GM18508 (cell line): ENCODE measurements at regions not wholly inside any gene's neighbourhood (a gene's known extent, or its start where the extent isn't known, plus 50 kb on each side); places are given as distances from the start of the nearest gene placed in this dataset.

Experiments
- ATAC-seq: cut with Tn5 transposase; IDR thresholded peaks from one replicate; pipeline ENCODE4 v1.9.1; 2021; ENCODE audit warnings: moderate number of reproducible peaks; ENCODE audit not compliant: insufficient read depth, unreplicated experiment

DNA sequence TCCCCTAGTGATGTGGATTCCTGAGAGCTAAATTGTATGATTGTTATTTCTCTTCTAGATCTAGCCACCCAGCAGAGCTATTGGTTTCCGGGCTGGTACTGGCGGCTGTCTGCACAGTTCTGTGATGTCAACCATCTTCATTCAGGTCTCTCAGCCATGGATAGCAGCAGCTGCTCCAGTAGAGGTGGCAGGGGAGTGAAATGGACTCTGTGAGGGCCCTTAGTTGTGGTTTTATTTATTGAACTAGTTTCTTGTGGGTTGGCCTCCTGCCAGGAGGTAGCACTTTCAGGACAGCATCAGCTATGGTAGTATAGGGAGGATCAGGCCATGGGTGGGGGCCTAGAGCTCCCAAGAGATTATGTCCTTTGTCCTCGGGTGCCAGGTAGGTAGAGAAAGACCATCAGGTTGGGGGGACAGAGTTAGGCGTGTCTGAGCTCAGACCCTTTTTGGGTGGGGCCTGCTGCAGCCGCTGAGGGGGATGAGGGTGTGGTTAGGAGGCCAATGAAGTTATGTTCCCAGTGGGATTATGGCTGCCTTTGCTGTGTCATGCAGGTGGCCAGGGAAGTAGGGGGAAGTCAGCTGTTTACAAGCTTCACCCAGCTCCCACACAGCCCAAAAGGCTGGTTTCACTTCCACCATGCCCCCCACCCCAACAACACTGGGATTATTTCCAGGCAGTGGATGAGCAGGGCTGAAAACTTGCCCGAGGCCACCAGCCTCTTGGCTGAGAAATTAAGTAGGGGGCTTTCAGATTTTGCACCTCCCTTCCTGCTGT is 55.1 kb upstream of the RGS4 start:
- no peak for ATAC-seq

DNA sequence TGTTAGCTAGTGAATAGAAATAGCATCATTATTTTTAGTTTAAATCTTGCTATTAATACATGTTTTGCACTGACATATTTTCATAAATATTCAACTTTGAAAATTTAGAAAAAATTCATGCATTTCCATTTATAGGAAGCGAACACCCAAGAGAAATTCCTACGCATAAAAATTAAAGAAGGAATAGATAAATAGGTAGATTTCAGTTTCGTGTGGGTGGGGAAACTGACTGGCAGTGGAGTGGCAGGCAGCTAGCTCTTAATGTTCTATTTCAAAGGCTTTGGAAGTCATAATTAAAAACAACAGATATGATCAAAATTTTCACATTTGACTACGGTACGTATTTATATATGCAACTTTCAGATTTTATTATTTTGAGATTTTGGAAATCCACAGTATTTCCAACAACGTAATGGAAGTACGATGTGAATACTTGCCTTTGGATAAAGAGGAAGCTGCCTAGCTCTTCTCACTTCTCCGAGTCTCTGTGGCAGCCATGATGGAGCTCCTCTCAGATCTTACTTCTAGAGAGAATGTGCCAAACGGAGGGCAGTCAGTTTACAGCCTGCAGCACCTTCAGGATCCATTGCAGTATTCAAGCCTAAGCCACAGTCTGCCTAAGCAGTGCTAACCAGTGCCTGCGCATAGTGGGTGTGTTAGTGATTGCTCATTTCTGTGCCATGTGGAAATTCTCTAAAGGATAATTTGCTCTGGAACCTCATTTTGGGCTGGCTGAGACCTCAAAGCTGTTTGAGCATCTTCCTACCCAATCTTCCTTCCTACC is 62.9 kb upstream of the RGS4 start:
- no peak for ATAC-seq

DNA sequence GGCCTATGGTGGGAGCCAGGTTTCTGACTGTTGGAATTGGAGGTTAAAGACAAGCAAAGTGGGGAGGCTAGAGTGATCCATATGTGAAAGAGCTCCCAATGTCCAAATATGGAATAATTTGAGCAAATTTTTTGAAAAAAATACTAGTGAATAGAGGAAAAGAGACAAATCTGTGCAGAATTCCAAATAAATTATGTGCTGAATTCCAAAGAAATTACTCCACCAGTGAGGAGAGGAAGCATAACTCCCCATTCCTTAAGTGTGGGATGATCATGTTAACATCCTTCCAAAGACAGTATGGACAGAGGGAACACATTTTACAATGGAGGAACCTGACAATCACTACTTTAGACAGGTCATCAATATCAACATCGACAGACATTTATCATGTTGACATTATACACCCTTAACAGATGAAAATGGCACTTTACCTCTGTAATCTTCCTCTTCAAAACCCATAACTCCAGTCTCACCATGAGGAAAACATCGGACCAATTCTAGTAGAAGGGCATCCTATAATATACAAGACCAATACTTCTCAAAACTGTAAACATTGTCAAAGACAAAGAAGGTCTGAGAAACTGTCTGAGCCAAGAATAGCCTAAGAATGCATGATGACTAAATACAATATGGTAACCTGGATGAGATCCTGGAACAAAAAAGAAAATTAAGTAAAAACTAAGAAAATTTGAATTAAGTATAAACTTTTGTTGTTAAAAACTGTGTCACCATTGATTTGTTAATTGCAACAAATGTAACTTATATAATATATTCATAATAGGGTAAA is 71.5 kb upstream of the RGS4 start:
- ATAC-seq: no peak

GRCh38 chr1:162996261-162996660 is 72.9 kb upstream of the RGS4 start:
- ATAC-seq: no peak

DNA sequence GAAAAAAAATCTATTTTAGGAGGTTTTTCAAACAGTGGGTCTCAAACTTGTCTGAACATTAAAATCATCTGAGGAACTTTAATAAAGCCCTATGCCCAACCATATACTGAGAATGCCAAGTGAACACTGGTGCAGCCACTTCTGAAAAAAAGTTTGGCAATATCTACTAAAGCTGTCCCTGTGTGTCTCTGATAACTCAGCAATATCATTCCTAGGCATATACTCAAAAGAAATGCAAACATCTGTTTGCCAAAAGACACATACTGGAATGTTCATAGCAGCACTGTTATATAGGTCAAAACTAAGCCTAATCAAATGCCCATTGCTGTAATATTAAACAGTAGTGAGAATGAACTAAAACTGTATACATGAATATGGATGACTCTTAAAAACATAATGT is 74.2 kb upstream of the RGS4 start:
- no peak for ATAC-seq

DNA sequence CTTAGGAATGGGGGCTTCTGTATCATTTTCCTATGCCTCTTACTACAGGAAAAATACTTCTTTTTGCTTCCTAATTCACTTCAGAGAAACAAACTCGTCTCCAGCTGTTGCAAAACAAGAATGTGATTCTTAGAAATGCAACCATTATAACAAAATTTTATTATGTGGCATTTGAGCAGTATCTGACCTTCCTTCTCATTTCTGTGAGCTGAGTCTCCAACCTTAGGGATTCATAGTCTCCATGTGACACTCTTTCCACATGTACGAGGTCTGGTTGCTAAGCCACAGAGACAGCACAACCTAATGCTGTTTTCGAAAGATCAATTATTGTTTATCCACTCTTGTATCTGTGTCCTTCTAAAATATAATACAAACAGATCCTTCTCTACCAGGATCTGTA is 75.3 kb upstream of the RGS4 start:
- no peak for ATAC-seq

DNA sequence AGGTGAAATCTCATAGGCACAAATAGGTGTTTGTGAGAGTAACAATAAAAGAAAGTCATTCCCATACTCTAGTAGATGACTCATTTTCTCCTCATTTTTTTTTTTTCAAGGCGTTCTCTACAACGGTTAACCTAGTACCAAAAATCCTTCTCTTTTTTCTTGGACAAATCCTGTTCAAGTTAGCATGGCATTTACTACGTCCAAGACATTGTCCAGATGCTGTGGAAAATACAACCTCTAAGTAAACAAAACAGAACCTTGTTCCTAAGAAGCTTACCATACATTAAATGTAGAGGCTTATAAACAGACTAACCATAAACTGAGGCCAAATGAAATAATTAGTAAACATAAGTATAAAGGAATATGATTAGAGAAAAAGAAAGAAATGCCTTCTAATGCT is 76.2 kb upstream of the RGS4 start:
- ATAC-seq: no peak

DNA sequence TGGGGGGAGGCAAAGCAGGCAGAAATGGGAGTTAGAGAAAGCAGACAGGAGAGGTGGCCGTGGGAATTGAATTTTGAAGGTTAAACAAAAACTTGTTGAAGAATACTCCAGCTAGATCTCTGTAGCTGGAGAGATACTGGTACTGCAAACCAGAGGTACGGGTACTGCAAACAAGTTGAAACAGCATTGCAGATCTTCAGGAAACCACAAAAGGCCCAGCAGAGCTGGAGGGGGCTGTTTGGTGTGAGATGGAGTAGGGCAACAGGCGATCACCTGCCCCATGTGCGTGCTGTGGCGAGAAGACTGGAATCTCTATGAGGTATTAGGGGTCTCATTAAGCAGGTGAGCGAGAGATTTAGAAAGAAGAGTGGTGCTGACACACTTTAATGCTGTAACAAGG is 77.7 kb upstream of the RGS4 start:
- no peak for ATAC-seq

GRCh38 chr1:162990665-162991064 is 78.5 kb upstream of the RGS4 start:
- no peak for ATAC-seq

DNA sequence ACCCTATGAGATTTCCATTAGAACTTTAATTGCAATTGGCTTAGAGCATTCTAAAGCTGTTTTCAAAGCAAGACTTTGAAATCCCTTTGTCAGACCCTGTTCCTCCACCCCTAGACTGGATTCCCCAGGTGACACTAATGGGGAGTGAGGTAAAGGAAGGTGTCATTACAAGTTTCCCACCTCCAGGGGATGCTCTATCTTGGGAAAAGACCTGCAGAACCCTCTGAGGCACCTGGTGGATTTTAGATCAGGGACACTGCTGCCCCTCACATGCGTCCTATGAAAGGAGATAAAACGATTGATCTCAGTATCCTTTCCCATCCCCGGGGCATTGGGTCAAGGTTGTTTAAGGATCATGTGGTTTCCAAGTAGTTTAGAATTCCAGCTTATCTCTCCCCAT is 80.3 kb upstream of the RGS4 start:
- no peak for ATAC-seq

DNA sequence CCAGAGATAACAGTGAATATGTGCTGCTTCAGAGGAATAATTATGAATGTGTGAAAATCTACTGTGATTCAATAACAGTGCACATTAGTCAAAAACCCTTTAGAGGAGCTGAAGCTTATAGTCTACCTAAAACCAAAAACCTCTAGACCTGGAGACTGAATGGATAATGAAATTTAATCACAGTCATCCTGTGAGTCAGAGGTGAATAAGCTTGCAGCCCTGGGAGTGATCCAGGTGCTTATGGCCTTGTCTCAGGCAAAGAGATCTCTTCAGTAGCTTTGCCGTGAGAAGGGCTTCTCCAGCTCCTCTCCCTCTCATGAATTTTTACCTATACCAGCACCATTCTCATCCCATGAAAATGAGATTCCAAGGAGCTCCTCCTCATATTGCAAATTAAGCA is 81.3 kb upstream of the RGS4 start:
- ATAC-seq: no peak

GRCh38 chr1:162985816-162986435 is 83.2 kb upstream of the RGS4 start:
- ATAC-seq: no peak

GRCh38 chr1:162984699-162985098 is 84.5 kb upstream of the RGS4 start:
- no peak for ATAC-seq

DNA sequence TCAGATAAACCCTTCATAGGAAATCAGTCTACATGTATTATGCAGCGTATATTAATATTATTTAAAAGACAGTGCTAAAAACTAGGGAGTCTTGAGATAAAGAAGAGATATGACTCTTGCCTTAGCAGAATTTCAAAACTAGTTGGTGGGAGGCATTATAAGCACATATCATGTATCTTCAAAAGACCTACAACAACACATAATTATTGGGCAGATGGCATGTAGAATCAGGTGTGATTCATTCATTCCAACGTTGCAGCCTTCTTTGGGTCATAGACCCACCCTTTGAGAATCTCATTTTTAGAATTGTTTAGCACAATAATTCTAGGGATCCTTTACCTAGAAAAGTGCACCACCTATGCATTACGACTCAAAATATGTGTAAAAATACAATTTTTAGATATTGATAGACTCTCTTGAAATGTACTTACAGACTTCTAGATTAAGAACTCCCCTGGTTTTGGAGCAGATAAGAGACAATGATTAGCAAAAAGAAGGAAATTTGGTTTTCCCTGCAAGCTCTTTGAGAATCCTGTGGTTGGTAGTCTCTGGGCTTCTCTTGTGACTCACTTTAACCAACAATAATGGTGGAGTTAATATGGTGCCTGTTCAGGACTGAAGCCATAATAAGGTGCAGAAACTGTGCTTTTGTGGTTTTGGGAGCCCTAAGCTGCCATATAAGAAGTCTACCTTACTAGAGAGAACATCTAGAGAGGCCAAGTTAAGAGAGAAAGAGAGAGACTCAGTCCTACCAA is 85.3 kb upstream of the RGS4 start:
- ATAC-seq: no peak

DNA sequence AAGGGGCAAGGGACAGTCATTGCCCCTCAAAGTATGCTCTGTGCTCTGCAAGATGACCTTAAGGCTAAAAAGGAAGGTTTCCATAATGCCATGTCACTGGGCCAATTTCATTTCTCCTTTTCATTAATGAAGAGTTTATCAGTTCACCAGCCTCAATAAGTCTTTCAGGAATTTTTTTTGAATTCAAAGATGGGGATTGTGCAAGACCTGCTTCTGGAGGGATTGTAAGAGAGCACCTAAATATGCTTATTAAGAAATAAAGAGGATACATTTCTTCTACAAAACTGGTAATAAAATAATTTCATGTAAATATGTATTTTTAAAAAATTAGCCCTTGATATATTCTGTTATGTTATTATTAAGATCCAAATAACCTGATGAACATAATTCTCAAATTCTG is 86.8 kb upstream of the RGS4 start:
- ATAC-seq: no peak

DNA sequence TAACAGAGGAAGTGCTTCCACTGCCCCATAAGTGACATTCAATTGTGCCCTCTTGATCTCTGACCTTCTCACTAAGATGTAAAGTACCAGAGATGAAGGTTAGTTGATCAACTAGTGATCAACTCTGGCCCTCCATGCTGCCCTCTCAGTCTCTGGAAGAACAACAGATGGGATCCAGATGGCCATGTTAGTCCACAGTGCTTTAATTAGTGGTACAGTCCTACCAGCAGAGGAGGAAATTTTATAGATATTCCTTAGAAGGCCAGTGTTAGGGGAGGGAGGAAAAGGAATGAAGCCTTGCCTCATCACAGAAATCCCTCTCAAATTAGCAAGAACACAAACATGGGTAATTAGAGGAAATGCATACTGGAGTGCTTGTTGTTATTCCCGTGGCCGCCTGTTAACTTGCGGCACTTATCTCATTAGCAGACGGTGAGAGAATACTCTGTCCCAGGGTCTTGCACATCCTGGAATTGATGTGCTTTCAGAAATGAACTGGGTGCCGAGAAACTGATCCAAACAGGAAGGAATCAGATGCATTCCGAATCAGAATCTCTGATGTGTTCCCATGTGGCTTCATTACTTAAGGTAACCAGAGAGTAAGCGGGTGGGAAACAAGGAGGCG is 91.1 kb upstream of the RGS4 start:
- no peak for ATAC-seq

DNA sequence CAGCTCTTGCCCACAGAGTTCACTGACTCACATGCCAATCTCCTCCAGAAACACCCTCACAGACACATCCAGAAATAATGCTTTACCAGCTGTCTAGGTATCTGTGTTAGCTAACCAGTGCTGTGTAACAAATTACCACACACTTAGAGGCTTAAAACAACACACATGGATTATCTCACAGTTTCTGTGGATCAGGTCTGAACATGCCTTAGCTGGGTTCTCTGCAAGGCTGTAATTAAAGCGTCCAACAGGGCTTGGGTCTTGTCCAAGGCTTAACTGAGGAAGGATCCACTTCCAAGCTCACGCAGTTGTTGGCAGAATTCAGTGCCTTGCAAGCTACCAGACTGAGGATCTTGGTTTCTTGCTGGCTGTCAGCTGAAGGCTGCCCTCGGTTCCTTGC is 92.5 kb upstream of the RGS4 start:
- ATAC-seq: no peak

GRCh38 chr1:162974810-162975209 is 94.4 kb upstream of the RGS4 start:
- no peak for ATAC-seq

DNA sequence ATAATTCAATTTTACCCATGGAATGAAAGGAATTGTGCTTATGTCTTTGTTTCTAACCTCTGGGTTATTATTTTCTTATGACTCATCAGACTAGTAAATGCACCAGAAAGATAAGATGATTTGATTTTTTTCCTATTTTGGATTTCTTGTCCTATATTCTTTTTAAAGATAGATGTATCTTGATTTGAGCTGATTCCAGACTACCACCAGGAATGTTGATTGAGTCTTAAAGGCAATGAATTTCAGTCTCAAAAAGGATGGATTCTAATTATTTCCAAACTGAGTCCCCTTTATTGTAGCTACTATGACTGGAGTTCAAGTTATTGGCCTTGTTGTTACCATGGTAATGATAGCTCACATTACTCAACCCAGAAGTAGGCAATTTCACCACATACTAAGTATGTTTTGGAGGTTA is 95.8 kb upstream of the RGS4 start:
- ATAC-seq: no peak

DNA sequence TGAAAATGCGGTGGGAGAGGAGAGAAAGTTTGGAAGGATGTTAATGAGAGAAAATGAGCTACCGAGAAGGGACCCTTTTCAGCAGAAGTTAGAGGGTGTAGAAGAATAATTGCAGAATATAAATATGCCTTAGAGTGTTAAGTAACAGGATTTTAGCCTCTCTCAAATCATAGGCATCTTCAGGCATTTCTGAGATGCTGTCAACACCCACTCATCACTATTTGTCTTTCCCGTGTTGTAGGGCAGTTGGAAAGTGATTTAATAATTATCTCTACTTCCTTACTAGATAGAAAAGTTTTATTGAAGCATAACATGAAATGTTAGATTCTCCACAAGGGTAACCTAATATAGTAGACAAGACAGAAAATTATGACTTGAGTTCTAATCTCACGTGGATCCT is 96.4 kb upstream of the RGS4 start:
- no peak for ATAC-seq
